WERI-Rb-1 (cell line): ENCODE measurements at regions not wholly inside any gene's neighbourhood (a gene's known extent, or its start where the extent isn't known, plus 50 kb on each side); places are given as distances from the start of the nearest gene placed in this dataset.

Experiments used
- DNase-seq: peaks from one replicate; pipeline ENCODE4 v3.0.0-alpha.2; 2020
- H3K27ac ChIP-seq: fragments of 250-450 bp; sonication (Bioruptor Pico); 2 replicates; pipeline ENCODE4 v1.5.1; 2020; ENCODE audit warnings: mild to moderate bottlenecking, moderate library complexity
- H3K27me3 ChIP-seq: fragments of 250-450 bp; sonication (Bioruptor Pico); 2 replicates; pipeline ENCODE4 v1.5.1; 2021; ENCODE audit warnings: mild to moderate bottlenecking, low read depth, moderate library complexity; ENCODE audit not compliant: insufficient read depth, severe bottlenecking
- H3K36me3 ChIP-seq: fragments of 250-450 bp; sonication (Bioruptor Pico); 2 replicates; pipeline ENCODE4 v1.5.1; 2020; ENCODE audit warnings: mild to moderate bottlenecking, moderate library complexity
- H3K4me3 ChIP-seq: 2 replicates; pipeline ENCODE4 v1.5.1; 2011; ENCODE audit warnings: low read depth, mild to moderate bottlenecking, control low read depth, low read length
- H3K9me3 ChIP-seq: fragments of 250-450 bp; sonication (Bioruptor Pico); 2 replicates; pipeline ENCODE4 v1.5.1; 2021; ENCODE audit warnings: mild to moderate bottlenecking, moderate library complexity; ENCODE audit not compliant: severe bottlenecking
- TF ChIP-seq, protein P1 (sequence below): IDR thresholded peaks from 2 replicates; pipeline ENCODE4 v1.5.1; 2011; ENCODE audit warnings: low read depth, mild to moderate bottlenecking, control low read depth, inconsistent platforms, low read length

DNA sequence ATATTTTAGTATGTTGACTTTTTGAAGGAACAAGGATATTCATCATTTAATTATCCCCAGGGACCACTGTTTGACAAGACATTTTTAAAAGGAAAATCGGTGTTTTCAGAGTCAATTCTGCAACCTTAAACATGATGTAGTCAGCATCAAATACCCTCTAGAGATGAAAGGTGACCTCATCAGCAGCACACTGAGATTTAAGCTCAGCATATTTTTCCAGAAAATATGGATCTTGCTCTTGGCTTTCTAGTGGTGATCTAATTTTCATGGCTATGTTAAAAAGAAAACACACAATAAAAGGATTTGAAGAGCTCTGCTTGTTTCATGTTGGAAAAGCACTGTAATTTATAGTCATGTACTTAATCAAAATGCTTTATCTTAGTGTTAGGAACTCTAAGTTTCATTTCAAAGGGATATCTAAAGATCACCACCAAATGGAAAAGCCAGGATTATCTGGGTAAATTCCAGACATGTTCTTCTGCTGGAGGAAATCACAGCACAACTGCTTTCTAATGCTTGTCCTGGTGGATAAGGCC lies 487.2 kb downstream of the ENC1 start:
- no peak for DNase-seq
- Histone ChIP-seq H3K27ac (no peak overlapping the region), H3K27me3 (no peaks in the 10 kb centered on the region), H3K36me3 (no peaks in the 10 kb centered on the region), H3K9me3 (no peaks in the 10 kb centered on the region), H3K4me3 (no peak overlapping the region)
- TF ChIP-seq, protein P1, sequence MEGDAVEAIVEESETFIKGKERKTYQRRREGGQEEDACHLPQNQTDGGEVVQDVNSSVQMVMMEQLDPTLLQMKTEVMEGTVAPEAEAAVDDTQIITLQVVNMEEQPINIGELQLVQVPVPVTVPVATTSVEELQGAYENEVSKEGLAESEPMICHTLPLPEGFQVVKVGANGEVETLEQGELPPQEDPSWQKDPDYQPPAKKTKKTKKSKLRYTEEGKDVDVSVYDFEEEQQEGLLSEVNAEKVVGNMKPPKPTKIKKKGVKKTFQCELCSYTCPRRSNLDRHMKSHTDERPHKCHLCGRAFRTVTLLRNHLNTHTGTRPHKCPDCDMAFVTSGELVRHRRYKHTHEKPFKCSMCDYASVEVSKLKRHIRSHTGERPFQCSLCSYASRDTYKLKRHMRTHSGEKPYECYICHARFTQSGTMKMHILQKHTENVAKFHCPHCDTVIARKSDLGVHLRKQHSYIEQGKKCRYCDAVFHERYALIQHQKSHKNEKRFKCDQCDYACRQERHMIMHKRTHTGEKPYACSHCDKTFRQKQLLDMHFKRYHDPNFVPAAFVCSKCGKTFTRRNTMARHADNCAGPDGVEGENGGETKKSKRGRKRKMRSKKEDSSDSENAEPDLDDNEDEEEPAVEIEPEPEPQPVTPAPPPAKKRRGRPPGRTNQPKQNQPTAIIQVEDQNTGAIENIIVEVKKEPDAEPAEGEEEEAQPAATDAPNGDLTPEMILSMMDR = no peak

DNA sequence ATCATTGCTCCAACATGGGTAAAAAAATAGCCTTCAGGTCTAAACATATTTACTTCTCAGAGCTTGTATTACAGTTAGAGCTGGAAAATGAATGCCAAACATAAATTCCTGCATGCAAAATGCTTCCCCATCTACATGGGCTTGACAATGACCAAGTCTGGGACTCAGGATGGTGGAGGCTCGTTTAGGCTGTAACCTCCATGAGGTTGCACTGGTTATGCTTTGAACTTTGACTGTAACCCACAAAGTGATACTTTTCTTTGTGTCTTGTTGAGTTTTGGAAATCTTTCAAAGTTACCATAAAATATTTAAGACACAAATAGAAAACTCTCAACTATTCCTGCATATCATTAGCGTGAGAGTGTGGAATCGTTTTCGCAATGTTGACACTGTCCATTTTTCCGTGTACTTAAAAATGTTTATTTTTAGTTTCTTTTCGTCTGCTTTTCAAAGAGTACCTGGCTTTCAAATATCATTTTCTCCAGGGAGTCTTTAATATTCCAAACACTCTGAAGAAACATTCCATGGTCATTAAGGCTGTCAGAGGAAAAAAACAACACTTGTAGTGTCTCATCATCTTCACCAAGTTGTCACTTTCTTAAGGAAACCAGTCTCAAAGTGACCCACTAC lies 487.8 kb downstream of the ENC1 start:
- no peak for DNase-seq
- H3K27me3 ChIP-seq = no peaks in the 10 kb centered on the region
- no peaks in the 10 kb centered on the region for H3K9me3 ChIP-seq
- no peaks in the 10 kb centered on the region for H3K36me3 ChIP-seq
- H3K27ac ChIP-seq = no peak overlapping the region
- TF ChIP-seq, protein P1 = no peak
- no peak overlapping the region for H3K4me3 ChIP-seq

DNA sequence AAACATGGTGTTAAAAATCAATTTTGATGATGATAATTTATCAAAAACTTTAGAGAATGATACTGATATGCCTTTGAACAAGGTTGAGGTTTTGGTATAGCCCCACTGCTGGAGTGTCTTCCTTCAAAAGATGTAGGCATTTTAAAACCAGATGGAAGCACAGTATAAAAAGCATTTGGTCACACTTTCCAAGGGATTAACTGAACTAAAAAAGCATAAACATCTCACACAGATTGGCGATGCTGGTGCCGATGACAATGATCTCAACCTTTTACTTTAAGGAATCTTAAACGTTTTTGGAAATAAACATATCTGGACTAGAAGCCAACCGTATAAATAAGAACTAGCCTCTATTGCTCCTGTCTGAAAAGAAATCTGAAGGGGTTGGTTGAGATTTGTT lies 488.4 kb downstream of the ENC1 start:
- TF ChIP-seq, protein P1 = no peak
- Histone ChIP-seq H3K9me3 (no peaks in the 10 kb centered on the region), H3K4me3 (no peak overlapping the region), H3K27me3 (no peaks in the 10 kb centered on the region), H3K27ac (no peak overlapping the region), H3K36me3 (no peaks in the 10 kb centered on the region)
- DNase-seq = no peak

GRCh38 chr5:74149395-74149794 lies 491.1 kb downstream of the ENC1 start:
- H3K4me3 ChIP-seq = no peak overlapping the region
- H3K27me3 ChIP-seq = no peaks in the 10 kb centered on the region
- no peak overlapping the region for H3K27ac ChIP-seq
- no peak for DNase-seq
- TF ChIP-seq, protein P1 = no peak
- H3K36me3 ChIP-seq = no peaks in the 10 kb centered on the region
- no peaks in the 10 kb centered on the region for H3K9me3 ChIP-seq

DNA sequence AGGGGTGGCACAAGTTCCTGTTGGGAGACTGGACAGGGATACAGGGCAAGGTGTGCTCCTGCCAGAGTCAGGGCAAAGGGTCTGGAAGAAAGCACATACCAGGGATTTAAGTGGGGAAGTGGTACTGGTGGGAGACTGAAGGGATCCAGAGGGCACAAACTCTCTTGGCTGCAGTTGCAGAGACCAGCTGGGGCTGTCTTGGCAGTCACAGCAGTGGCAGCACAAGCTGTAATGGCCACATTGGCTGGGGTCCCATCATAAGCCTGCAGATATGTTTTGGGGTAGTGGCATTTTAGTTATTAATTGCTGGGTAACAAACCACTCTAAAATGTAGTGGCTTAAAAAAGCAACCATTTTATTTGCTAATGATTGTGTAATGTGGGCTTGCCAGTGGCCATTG lies 492.2 kb downstream of the ENC1 start:
- no peaks in the 10 kb centered on the region for H3K9me3 ChIP-seq
- TF ChIP-seq, protein P1 = no peak
- no peak overlapping the region for H3K4me3 ChIP-seq
- H3K27ac ChIP-seq = no peak overlapping the region
- H3K27me3 ChIP-seq = no peaks in the 10 kb centered on the region
- no peak for DNase-seq
- no peaks in the 10 kb centered on the region for H3K36me3 ChIP-seq

GRCh38 chr5:74146796-74147195 lies 493.7 kb downstream of the ENC1 start:
- H3K4me3 ChIP-seq = no peak overlapping the region
- H3K27me3 ChIP-seq = no peaks in the 10 kb centered on the region
- TF ChIP-seq, protein P1 = no peak
- H3K9me3 ChIP-seq = no peaks in the 10 kb centered on the region
- no peaks in the 10 kb centered on the region for H3K36me3 ChIP-seq
- no peak for DNase-seq
- no peak overlapping the region for H3K27ac ChIP-seq
